Body of pancreas (tissue), 4 donors: ENCODE measurements at regions not wholly inside any gene's neighbourhood (a gene's known extent, or its start where the extent isn't known, plus 50 kb on each side); places are given as distances from the start of the nearest gene placed in this dataset.

Experiments
- ATAC-seq: fragments of 150-250 bp; one replicate; pipeline ENCODE4 v1.9.1; 2016
- DNase-seq, 4 donors: peaks; one replicate each; pipeline ENCODE4 v3.0.0-alpha.2; 2019
- H3K27ac ChIP-seq, 4 donors: fragments of 200-600 bp; sonication (generic); 1 replicate in 3 of 4; 2 replicates in 1 of 4; pipeline versions ENCODE4 v1.5.1 to v1.6.1; 2016 to 2019; ENCODE audit warnings: mild to moderate bottlenecking in 1 of 4, mixed read lengths in 1 of 4, moderate library complexity in 1 of 4
- H3K27me3 ChIP-seq, 2 donors: fragments of 200-600 bp; sonication (generic); one replicate each; pipeline ENCODE4 v1.6.0; 2016; ENCODE audit warnings: mild to moderate bottlenecking in 1 of 2
- H3K36me3 ChIP-seq, 2 donors: fragments of 200-600 bp; sonication (generic); replicated peaks in 1 of 2; 2 replicates each; pipeline ENCODE4 v1.5.1; 2016; ENCODE audit warnings: low read depth in 2 of 2; ENCODE audit not compliant: insufficient read depth in 1 of 2
- H3K4me1 ChIP-seq: fragments of 200-600 bp; sonication (generic); one replicate; pipeline ENCODE4 v1.6.0; 2016
- H3K4me3 ChIP-seq, 2 donors: fragments of 200-600 bp; sonication (generic); 1 replicate in 1 of 2; 2 replicates in 1 of 2; pipeline ENCODE4 v1.5.1; 2016 to 2019
- H3K9me3 ChIP-seq, 3 donors: fragments of 200-600 bp; sonication (generic); 1 replicate in 2 of 3; 2 replicates in 1 of 3; pipeline ENCODE4 v1.5.1; 2016
- POLR2A ChIP-seq, 3 donors: fragments of 450-650 bp; IDR thresholded peaks; one replicate each; pipeline ENCODE4 v1.6.1; 2016; ENCODE audit warnings: antibody characterized with exemption in 3 of 3, mild to moderate bottlenecking in 2 of 3
- WGBS, 2 donors: methylation state at CpG; one replicate each; pipeline ENCODE4 v1.1.5; 2017; 5-methylcytosine and 5-hydroxymethylcytosine counted together
- intact Hi-C: fragments of 100-400 bp; cut with DNase I; formaldehyde crosslinking; loops from one replicate; pipeline ENCODE4 v1.15.1; 2023
- TF ChIP-seq, protein P1 (sequence below), 7 experiments: fragments of 450-650 bp in 4 of 7; fragments of 200-600 bp in 3 of 7; sonication (generic) in 3 of 7; IDR thresholded peaks; one replicate each; pipeline ENCODE4 v1.5.1; 2016 to 2019; ENCODE audit warnings: antibody characterized with exemption in 7 of 7

DNA sequence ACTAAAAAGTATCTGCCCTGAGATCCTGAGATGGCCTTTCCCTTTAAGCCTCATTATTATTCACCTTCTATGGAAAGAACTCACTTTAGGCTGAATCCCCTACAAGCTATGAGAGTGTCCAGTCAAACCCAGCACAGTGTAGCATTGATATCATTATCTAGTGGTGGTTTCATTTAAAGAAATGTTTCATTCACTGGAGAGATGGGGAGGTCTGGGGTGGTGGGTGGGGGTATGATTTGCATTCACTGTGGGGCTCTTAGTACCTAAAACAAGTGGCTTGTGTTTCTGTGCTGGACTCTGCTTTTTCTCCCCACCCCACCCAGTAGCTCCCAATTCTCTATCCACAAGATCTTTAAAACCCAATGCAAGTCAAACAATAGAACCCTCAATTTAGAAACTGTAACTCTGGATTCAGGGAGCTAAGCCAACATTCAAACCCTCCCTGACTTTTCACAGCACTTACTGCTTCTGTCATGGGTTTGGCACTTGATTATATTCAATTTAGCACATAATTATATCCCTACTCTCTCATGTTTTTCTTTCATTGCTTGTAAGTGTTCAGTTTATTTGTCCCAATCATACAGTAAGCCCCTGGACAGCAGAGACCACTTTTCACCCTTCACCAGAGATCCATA lies 310.5 kb upstream of the THBS1 start:
- H3K36me3 ChIP-seq: no peaks in the 10 kb centered on the region
- H3K27me3 ChIP-seq: no peaks in the 10 kb centered on the region
- H3K27ac ChIP-seq: peak overlapping the region in 2 of 4 donors; percentile 14 to 89
- peaks cover 70% of the 10 kb centered on the region for H3K4me1 ChIP-seq
- TF ChIP-seq POLR2A (IDR thresholded peaks at IDR 0.05): no peak
- TF ChIP-seq, protein P1, sequence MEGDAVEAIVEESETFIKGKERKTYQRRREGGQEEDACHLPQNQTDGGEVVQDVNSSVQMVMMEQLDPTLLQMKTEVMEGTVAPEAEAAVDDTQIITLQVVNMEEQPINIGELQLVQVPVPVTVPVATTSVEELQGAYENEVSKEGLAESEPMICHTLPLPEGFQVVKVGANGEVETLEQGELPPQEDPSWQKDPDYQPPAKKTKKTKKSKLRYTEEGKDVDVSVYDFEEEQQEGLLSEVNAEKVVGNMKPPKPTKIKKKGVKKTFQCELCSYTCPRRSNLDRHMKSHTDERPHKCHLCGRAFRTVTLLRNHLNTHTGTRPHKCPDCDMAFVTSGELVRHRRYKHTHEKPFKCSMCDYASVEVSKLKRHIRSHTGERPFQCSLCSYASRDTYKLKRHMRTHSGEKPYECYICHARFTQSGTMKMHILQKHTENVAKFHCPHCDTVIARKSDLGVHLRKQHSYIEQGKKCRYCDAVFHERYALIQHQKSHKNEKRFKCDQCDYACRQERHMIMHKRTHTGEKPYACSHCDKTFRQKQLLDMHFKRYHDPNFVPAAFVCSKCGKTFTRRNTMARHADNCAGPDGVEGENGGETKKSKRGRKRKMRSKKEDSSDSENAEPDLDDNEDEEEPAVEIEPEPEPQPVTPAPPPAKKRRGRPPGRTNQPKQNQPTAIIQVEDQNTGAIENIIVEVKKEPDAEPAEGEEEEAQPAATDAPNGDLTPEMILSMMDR (IDR thresholded peaks at IDR 0.05): no peak
- no peak for DNase-seq
- no peak overlapping the region for H3K4me3 ChIP-seq
- no peak for ATAC-seq
- intact Hi-C loops: no loop called here
- H3K9me3 ChIP-seq: no peaks in the 10 kb centered on the region

DNA sequence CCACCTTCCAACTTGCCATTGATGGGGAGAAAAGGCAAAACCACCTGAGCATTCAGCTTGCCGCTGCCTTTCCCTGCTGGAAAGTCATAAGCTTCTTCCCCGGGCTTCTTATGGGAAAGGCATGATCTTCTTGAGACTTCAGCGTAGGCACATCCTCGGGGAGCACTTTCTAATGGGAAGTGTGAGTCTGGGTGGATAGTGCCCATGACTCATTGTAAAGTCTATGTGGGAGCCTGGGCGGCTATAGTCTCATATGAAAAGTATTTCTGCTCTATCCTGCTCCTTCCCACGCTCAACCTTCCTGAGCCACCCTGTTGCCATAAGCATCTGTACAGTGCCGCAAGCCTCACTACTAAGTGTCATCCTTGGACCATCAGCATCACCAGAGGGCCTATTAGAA lies 309.9 kb upstream of the THBS1 start:
- no peak for ATAC-seq

DNA sequence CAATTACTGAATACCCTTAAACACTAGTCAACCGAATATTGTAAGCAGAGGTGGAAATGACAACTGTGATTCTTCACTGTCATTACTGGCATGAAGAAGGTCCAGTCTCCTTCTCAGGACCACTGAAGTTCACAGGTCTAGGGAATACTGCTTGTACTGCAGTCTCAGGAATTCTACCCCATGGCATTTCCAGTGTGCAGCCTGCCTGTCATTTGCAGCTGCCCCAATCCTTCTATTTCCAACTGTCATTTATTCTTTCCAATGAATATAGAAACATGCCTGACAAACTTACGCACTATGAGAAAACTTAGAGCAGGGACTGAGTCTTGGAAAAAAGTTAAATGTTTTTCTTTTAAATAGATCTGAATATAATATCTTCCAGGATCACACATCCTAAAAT lies 308.0 kb upstream of the THBS1 start:
- peaks cover 66% of the 10 kb centered on the region for H3K4me1 ChIP-seq
- no peaks in the 10 kb centered on the region for H3K36me3 ChIP-seq
- no peaks in the 10 kb centered on the region for H3K9me3 ChIP-seq
- DNase-seq: peak; percentile 41 to 71 (median 54)
- ATAC-seq: no peak
- TF ChIP-seq, protein P1 (IDR thresholded peaks at IDR 0.05): no peak
- peak in 1 of 3 donors; percentile 18 for TF ChIP-seq POLR2A (IDR thresholded peaks at IDR 0.05)
- H3K4me3 ChIP-seq: no peak overlapping the region
- intact Hi-C loops: no loop called here
- H3K27ac ChIP-seq: peak overlapping the region; percentile 86 to 93 (median 89)
- 54 to 55% methylated on average over 2 of the region's 2 CpGs for WGBS, 2 donors
- no peaks in the 10 kb centered on the region for H3K27me3 ChIP-seq

More for the DNA sequence above, 309.9 kb upstream of the THBS1 start:
- Histone ChIP-seq H3K27me3 (no peaks in the 10 kb centered on the region), H3K4me3 (no peak overlapping the region), H3K36me3 (no peaks in the 10 kb centered on the region), H3K9me3 (no peaks in the 10 kb centered on the region), H3K4me1 (peaks cover 71% of the 10 kb centered on the region), H3K27ac (peak overlapping the region in 1 of 4 donors; percentile 89)
- 90 to 97% methylated on average over 7 of the region's 7 CpGs for WGBS, 2 donors
- DNase-seq: peak in 1 of 4 donors; percentile 54
- TF ChIP-seq, protein P1 (IDR thresholded peaks at IDR 0.05): no peak
- TF ChIP-seq POLR2A (IDR thresholded peaks at IDR 0.05): no peak
- intact Hi-C loops: no loop called here

DNA sequence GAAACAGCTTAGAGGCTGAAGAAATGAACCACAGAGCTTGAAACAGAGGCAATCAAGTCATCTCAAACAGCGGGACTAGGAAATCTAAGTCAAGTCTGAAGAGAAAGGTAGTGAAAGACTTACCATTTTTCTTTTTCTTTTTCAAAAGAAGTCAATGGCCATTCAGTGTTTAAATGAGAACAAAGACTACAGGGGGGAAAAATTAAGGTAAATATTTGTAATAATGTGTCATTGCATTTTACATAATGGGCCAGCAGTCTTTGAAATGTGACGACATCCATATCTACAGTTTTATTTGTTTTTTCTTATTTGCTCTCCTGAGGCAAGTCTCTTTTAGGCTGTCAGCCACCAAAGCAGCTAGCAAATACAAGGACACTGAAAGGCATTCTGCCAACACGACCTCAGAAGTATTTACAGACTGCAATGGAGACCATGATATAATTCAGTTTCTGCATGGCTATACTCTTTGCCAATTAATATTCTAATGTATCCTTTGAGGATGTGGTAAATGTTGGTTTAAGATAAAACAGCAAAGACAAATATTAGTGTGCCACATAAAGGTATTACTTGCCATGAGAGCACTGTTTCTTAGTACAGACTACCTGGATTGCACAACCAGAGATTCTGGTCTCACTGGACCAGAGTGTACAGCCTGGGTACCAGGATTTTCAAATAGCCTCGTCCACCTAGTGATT lies 307.0 kb upstream of the THBS1 start:
- no peaks in the 10 kb centered on the region for H3K9me3 ChIP-seq
- no peaks in the 10 kb centered on the region for H3K36me3 ChIP-seq
- DNase-seq (peak; percentile 88 to 98 (median 94)), ATAC-seq (peak; percentile 92)
- TF ChIP-seq, protein P1 (IDR thresholded peaks at IDR 0.05): no peak
- no peak for TF ChIP-seq POLR2A (IDR thresholded peaks at IDR 0.05)
- WGBS, 2 donors: 13 to 17% methylated on average over 4 of the region's 4 CpGs
- peaks cover 65% of the 10 kb centered on the region for H3K4me1 ChIP-seq
- H3K27ac ChIP-seq: peak overlapping the region; percentile 86 to 93 (median 89)
- H3K4me3 ChIP-seq: no peak overlapping the region
- no peaks in the 10 kb centered on the region for H3K27me3 ChIP-seq
- intact Hi-C loops: no loop called here
